Vagina (tissue), 2 donors: ENCODE measurements at regions not wholly inside any gene's neighbourhood (a gene's known extent, or its start where the extent isn't known, plus 50 kb on each side); places are given as distances from the start of the nearest gene placed in this dataset.

Source experiments
- CTCF ChIP-seq, 3 experiments: fragments of 450-650 bp in 2 of 3; fragments of 200-600 bp in 1 of 3; sonication (generic) in 1 of 3; IDR thresholded peaks; one replicate each; pipeline ENCODE4 v1.5.1; 2017 to 2019; ENCODE audit warnings: antibody characterized with exemption in 3 of 3, mild to moderate bottlenecking in 2 of 3, moderate library complexity in 2 of 3
- POLR2A ChIP-seq, 2 donors: fragments of 450-650 bp; IDR thresholded peaks; one replicate each; pipeline ENCODE4 v1.6.1; 2017; ENCODE audit warnings: antibody characterized with exemption in 2 of 2, mild to moderate bottlenecking in 2 of 2, moderate library complexity in 2 of 2
- POLR2AphosphoS5 ChIP-seq, 2 donors: sonication (generic); formaldehyde crosslinking; IDR thresholded peaks; one replicate each; pipeline ENCODE4 v1.9.0; 2017; ENCODE audit warnings: antibody characterized with exemption in 2 of 2, mild to moderate bottlenecking in 2 of 2, low read depth in 1 of 2; ENCODE audit not compliant: insufficient read depth in 1 of 2

GRCh38 chr5:171650597-171650996, 135.0 kb upstream of the SMIM23 start:
- TF ChIP-seq POLR2A (IDR thresholded peaks at IDR 0.05) (no peak), CTCF (IDR thresholded peaks at IDR 0.05) (no peak), POLR2AphosphoS5 (IDR thresholded peaks at IDR 0.05; ENCODE audit: insufficient read depth in 1 of 2, low read depth in 1 of 2) (no peak)
